WTC11 (cell line): ENCODE measurements at regions not wholly inside any gene's neighbourhood (a gene's known extent, or its start where the extent isn't known, plus 50 kb on each side); places are given as distances from the start of the nearest gene placed in this dataset.

Source experiments
- ATAC-seq: fragments of 200-7000 bp; cut with Tn5 transposase; 2 replicates; pipeline ENCODE4 v1.10.0; 2021; ENCODE audit warnings: mild to moderate bottlenecking, moderate library complexity
- CTCF ChIA-PET: fragments of 300-600 bp; sonication (Branson Sonifier 250); formaldehyde crosslinking; loops from one replicate; lab custom pipeline; 2021; ENCODE audit warnings: antibody characterized with exemption; lab: Charles Lee
- POLR2A ChIA-PET: fragments of 350-600 bp; sonication (Branson Sonifier 250); formaldehyde crosslinking; loops from one replicate; lab custom pipeline; 2021; ENCODE audit warnings: antibody characterized with exemption; lab: Charles Lee
- DNase-seq: peaks from one replicate; pipeline ENCODE4 v3.0.0; 2021; ENCODE audit warnings: low spot score
- H3K27ac Mint-ChIP-seq: 2 replicates; pipeline ENCODE4 v1.8.0; 2021; ENCODE audit warnings: mixed read lengths
- H3K27me3 Mint-ChIP-seq: 2 replicates; pipeline ENCODE4 v1.8.0; 2021; ENCODE audit warnings: low read depth, mild to moderate bottlenecking, moderate library complexity, mixed read lengths
- H3K36me3 Mint-ChIP-seq: 2 replicates; pipeline ENCODE4 v1.8.0; 2021; ENCODE audit warnings: mixed read lengths
- H3K4me1 Mint-ChIP-seq: 2 replicates; pipeline ENCODE4 v1.8.0; 2022; ENCODE audit warnings: mixed read lengths
- H3K4me3 Mint-ChIP-seq: 2 replicates; pipeline ENCODE4 v1.8.0; 2021; ENCODE audit warnings: mild to moderate bottlenecking, moderate library complexity, mixed read lengths
- H3K9me3 Mint-ChIP-seq: 2 replicates; pipeline ENCODE4 v1.8.0; 2021; ENCODE audit warnings: mixed read lengths
- AR ChIP-seq: fragments of 250-450 bp; sonication (Bioruptor Pico); IDR thresholded peaks from 2 replicates; pipeline ENCODE4 v1.9.0; 2021; ENCODE audit warnings: mild to moderate bottlenecking
- CBFB ChIP-seq: sonication (generic); formaldehyde crosslinking; IDR thresholded peaks from 2 replicates; pipeline ENCODE4 v1.8.1; 2022; ENCODE audit warnings: mild to moderate bottlenecking, low read depth, missing genetic modification reagents
- FOXK1 ChIP-seq: sonication (generic); formaldehyde crosslinking; IDR thresholded peaks from 2 replicates; pipeline ENCODE4 v1.8.0; 2022; ENCODE audit warnings: mild to moderate bottlenecking, moderate library complexity, missing genetic modification reagents
- FOXP1 ChIP-seq: sonication (generic); formaldehyde crosslinking; IDR thresholded peaks from 2 replicates; pipeline ENCODE4 v1.8.0; 2022; ENCODE audit warnings: missing genetic modification reagents, mild to moderate bottlenecking, moderate library complexity, borderline replicate concordance
- GRHL2 ChIP-seq: fragments of 250-450 bp; sonication (Bioruptor Pico); IDR thresholded peaks from 2 replicates; pipeline ENCODE4 v1.8.0; 2022; ENCODE audit warnings: mild to moderate bottlenecking, moderate library complexity; ENCODE audit not compliant: insufficient replicate concordance, severe bottlenecking
- IRF2 ChIP-seq: sonication (generic); formaldehyde crosslinking; IDR thresholded peaks from 2 replicates; pipeline ENCODE4 v1.8.0; 2022; ENCODE audit warnings: low read depth, missing genetic modification reagents, borderline replicate concordance
- JUN ChIP-seq: sonication (generic); formaldehyde crosslinking; IDR thresholded peaks from 2 replicates; pipeline ENCODE4 v1.8.0; 2023; ENCODE audit warnings: mild to moderate bottlenecking, missing genetic modification reagents
- KAT7 ChIP-seq: sonication (generic); formaldehyde crosslinking; IDR thresholded peaks from 2 replicates; pipeline ENCODE4 v1.8.1; 2023; ENCODE audit warnings: missing genetic modification reagents, mild to moderate bottlenecking, borderline replicate concordance
- NFATC4 ChIP-seq: fragments of 250-450 bp; sonication (Bioruptor Pico); IDR thresholded peaks from 2 replicates; pipeline ENCODE4 v1.9.0; 2021; ENCODE audit warnings: mild to moderate bottlenecking
- NR1H2 ChIP-seq: sonication (generic); formaldehyde crosslinking; IDR thresholded peaks from 2 replicates; pipeline ENCODE4 v1.9.0; 2021; ENCODE audit warnings: mild to moderate bottlenecking, moderate library complexity, missing genetic modification reagents
- NR2C2 ChIP-seq: sonication (generic); formaldehyde crosslinking; IDR thresholded peaks from 2 replicates; pipeline ENCODE4 v1.8.0; 2022; ENCODE audit warnings: mild to moderate bottlenecking, missing genetic modification reagents
- RORB ChIP-seq: fragments of 250-450 bp; sonication (Bioruptor Pico); IDR thresholded peaks from 2 replicates; pipeline ENCODE4 v1.9.0; 2021; ENCODE audit warnings: mild to moderate bottlenecking
- SMAD4 ChIP-seq: sonication (generic); formaldehyde crosslinking; IDR thresholded peaks from 2 replicates; pipeline ENCODE4 v1.8.0; 2022; ENCODE audit warnings: mild to moderate bottlenecking, missing genetic modification reagents
- SP1 ChIP-seq: sonication (generic); formaldehyde crosslinking; conservative IDR thresholded peaks from 2 replicates; pipeline ENCODE4 v1.8.1; 2022; ENCODE audit warnings: missing genetic modification reagents
- USF2 ChIP-seq: sonication (generic); formaldehyde crosslinking; IDR thresholded peaks from 2 replicates; pipeline ENCODE4 v1.8.1; 2023; ENCODE audit warnings: mild to moderate bottlenecking, missing genetic modification reagents, moderate library complexity
- ZBTB21 ChIP-seq: sonication (generic); formaldehyde crosslinking; IDR thresholded peaks from 2 replicates; pipeline ENCODE4 v1.8.1; 2023; ENCODE audit warnings: mild to moderate bottlenecking, missing genetic modification reagents, borderline replicate concordance
- ZNF317 ChIP-seq: sonication (generic); formaldehyde crosslinking; IDR thresholded peaks from 2 replicates; pipeline ENCODE4 v1.8.1; 2023; ENCODE audit warnings: low read depth, mild to moderate bottlenecking, moderate library complexity, missing genetic modification reagents, borderline replicate concordance
- ZSCAN18 ChIP-seq: fragments of 250-450 bp; sonication (Bioruptor Pico); IDR thresholded peaks from 2 replicates; pipeline ENCODE4 v2.1.2; 2022; ENCODE audit warnings: mild to moderate bottlenecking, moderate library complexity
- TF ChIP-seq, protein P1 (sequence below): sonication (generic); formaldehyde crosslinking; IDR thresholded peaks from 2 replicates; pipeline ENCODE4 v1.8.0; 2023; ENCODE audit warnings: mild to moderate bottlenecking, missing genetic modification reagents
- TF ChIP-seq, protein P2 (sequence below): sonication (generic); formaldehyde crosslinking; IDR thresholded peaks from 2 replicates; pipeline ENCODE4 v1.8.1; 2023; ENCODE audit warnings: mild to moderate bottlenecking, missing genetic modification reagents, moderate library complexity
- TF ChIP-seq, protein P3 (sequence below): sonication (generic); formaldehyde crosslinking; conservative IDR thresholded peaks from 2 replicates; pipeline ENCODE4 v1.8.1; 2022; ENCODE audit warnings: mild to moderate bottlenecking, missing genetic modification reagents
- TF ChIP-seq, protein P4 (sequence below): sonication (generic); formaldehyde crosslinking; IDR thresholded peaks from 2 replicates; pipeline ENCODE4 v1.8.1; 2023; ENCODE audit warnings: mild to moderate bottlenecking, missing genetic modification reagents
- TF ChIP-seq, protein P5 (sequence below): sonication (generic); formaldehyde crosslinking; IDR thresholded peaks from 2 replicates; pipeline ENCODE4 v1.8.1; 2023; ENCODE audit warnings: mild to moderate bottlenecking, moderate library complexity, missing genetic modification reagents

- no peak overlapping the region for H3K4me3 Mint-ChIP-seq
- TF ChIP-seq ZBTB21 (no peak), NFATC4 (CRISPR knock-in tag) (no peak), CBFB (CRISPR knock-in tag) (no peak), FOXP1 (no peak), NR2C2 (no peak), SMAD4 (no peak), GRHL2 (CRISPR knock-in tag) (no peak), SP1 (CRISPR knock-in tag) (no peak), NR1H2 (CRISPR knock-in tag) (no peak), KAT7 (CRISPR knock-in tag) (no peak), AR (no peak), RORB (CRISPR knock-in tag) (no peak)
- TF ChIP-seq, protein P1, sequence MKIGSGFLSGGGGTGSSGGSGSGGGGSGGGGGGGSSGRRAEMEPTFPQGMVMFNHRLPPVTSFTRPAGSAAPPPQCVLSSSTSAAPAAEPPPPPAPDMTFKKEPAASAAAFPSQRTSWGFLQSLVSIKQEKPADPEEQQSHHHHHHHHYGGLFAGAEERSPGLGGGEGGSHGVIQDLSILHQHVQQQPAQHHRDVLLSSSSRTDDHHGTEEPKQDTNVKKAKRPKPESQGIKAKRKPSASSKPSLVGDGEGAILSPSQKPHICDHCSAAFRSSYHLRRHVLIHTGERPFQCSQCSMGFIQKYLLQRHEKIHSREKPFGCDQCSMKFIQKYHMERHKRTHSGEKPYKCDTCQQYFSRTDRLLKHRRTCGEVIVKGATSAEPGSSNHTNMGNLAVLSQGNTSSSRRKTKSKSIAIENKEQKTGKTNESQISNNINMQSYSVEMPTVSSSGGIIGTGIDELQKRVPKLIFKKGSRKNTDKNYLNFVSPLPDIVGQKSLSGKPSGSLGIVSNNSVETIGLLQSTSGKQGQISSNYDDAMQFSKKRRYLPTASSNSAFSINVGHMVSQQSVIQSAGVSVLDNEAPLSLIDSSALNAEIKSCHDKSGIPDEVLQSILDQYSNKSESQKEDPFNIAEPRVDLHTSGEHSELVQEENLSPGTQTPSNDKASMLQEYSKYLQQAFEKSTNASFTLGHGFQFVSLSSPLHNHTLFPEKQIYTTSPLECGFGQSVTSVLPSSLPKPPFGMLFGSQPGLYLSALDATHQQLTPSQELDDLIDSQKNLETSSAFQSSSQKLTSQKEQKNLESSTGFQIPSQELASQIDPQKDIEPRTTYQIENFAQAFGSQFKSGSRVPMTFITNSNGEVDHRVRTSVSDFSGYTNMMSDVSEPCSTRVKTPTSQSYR (CRISPR knock-in tag) = no peak
- TF ChIP-seq, protein P2, sequence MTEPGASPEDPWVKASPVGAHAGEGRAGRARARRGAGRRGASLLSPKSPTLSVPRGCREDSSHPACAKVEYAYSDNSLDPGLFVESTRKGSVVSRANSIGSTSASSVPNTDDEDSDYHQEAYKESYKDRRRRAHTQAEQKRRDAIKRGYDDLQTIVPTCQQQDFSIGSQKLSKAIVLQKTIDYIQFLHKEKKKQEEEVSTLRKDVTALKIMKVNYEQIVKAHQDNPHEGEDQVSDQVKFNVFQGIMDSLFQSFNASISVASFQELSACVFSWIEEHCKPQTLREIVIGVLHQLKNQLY (CRISPR knock-in tag) = no peak
- TF ChIP-seq, protein P3, sequence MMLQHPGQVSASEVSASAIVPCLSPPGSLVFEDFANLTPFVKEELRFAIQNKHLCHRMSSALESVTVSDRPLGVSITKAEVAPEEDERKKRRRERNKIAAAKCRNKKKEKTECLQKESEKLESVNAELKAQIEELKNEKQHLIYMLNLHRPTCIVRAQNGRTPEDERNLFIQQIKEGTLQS (CRISPR knock-in tag) = no peak
- no peaks in the 10 kb centered on the region for H3K9me3 Mint-ChIP-seq
- ChIA-PET POLR2A (no interaction called here), CTCF (no interaction called here)
- H3K27ac Mint-ChIP-seq = no peak overlapping the region
- no peaks in the 10 kb centered on the region for H3K4me1 Mint-ChIP-seq
- no peaks in the 10 kb centered on the region for H3K27me3 Mint-ChIP-seq
- no peaks in the 10 kb centered on the region for H3K36me3 Mint-ChIP-seq
- ATAC-seq (no peak), DNase-seq (no peak)
Measured at GRCh38 chr11:15911377-15912044, 444.8 kb downstream of the SOX6 start.

- no peak overlapping the region for H3K27ac Mint-ChIP-seq
- CTCF ChIA-PET = no interaction called here
- TF ChIP-seq NFATC4 (CRISPR knock-in tag) (no peak), ZSCAN18 (no peak), IRF2 (no peak), FOXK1 (CRISPR knock-in tag) (no peak), SMAD4 (no peak), CBFB (CRISPR knock-in tag) (no peak), KAT7 (CRISPR knock-in tag) (no peak), USF2 (CRISPR knock-in tag) (no peak), JUN (no peak), SP1 (CRISPR knock-in tag) (no peak), ZNF317 (CRISPR knock-in tag) (no peak)
- TF ChIP-seq, protein P4, sequence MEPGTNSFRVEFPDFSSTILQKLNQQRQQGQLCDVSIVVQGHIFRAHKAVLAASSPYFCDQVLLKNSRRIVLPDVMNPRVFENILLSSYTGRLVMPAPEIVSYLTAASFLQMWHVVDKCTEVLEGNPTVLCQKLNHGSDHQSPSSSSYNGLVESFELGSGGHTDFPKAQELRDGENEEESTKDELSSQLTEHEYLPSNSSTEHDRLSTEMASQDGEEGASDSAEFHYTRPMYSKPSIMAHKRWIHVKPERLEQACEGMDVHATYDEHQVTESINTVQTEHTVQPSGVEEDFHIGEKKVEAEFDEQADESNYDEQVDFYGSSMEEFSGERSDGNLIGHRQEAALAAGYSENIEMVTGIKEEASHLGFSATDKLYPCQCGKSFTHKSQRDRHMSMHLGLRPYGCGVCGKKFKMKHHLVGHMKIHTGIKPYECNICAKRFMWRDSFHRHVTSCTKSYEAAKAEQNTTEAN = no peak
- TF ChIP-seq, protein P5, sequence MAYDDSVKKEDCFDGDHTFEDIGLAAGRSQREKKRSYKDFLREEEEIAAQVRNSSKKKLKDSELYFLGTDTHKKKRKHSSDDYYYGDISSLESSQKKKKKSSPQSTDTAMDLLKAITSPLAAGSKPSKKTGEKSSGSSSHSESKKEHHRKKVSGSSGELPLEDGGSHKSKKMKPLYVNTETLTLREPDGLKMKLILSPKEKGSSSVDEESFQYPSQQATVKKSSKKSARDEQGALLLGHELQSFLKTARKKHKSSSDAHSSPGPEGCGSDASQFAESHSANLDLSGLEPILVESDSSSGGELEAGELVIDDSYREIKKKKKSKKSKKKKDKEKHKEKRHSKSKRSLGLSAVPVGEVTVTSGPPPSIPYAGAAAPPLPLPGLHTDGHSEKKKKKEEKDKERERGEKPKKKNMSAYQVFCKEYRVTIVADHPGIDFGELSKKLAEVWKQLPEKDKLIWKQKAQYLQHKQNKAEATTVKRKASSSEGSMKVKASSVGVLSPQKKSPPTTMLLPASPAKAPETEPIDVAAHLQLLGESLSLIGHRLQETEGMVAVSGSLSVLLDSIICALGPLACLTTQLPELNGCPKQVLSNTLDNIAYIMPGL (CRISPR knock-in tag) = no peak
Measured at GRCh38 chr11:15912291-15912690, 444.1 kb downstream of the SOX6 start.

More at GRCh38 chr11:15912291-15912690, 444.1 kb downstream of the SOX6 start:
- ATAC-seq (no peak), DNase-seq (no peak)
- POLR2A ChIA-PET = no interaction called here
- Mint-ChIP-seq H3K4me3 (no peak overlapping the region), H3K9me3 (no peaks in the 10 kb centered on the region), H3K36me3 (no peaks in the 10 kb centered on the region), H3K4me1 (no peaks in the 10 kb centered on the region), H3K27me3 (peaks cover 2% of the 10 kb centered on the region; the same call in 1 of the 2 replicates)
